A549 (cell line): ENCODE measurements at regions not wholly inside any gene's neighbourhood (a gene's known extent, or its start where the extent isn't known, plus 50 kb on each side); places are given as distances from the start of the nearest gene placed in this dataset.

Experiments used
- ATAC-seq, 2 experiments: fragments of 200-7000 bp in 1 of 2; fragments of >200 bp in 1 of 2; cut with Nextera tagmentation in 1 of 2; cut with Tn5 transposase in 1 of 2; 3 replicates each; pipeline versions ENCODE4 v1.8.0 to v1.9.1; 2018 to 2020; ENCODE audit warnings: mild to moderate bottlenecking in 1 of 2, moderate library complexity in 1 of 2
- CTCF ChIA-PET: fragments of 300-600 bp; sonication (Branson Sonifier 250); formaldehyde crosslinking; extraction: SDS; loops from one replicate; lab custom pipeline; 2021; ENCODE audit warnings: antibody characterized with exemption, inconsistent platforms; lab: Yijun Ruan, JAX
- POLR2A ChIA-PET: fragments of 350-600 bp; formaldehyde crosslinking; extraction: SDS; loops from one replicate; lab custom pipeline; 2021; ENCODE audit warnings: antibody characterized with exemption, inconsistent platforms; lab: Yijun Ruan, JAX
- DNase-seq, 2 experiments: peaks; one replicate each; pipeline versions ENCODE4 v3.0.0 to v3.0.0-alpha.2; 2011 to 2016; ENCODE audit warnings: low read depth in 1 of 2, low spot score in 1 of 2
- FAIRE-seq: peaks from 2 replicates; lab custom pipeline; 2011; peaks lifted over from hg19 to GRCh38; lab: Jason Lieb, UNC
- H3K27ac ChIP-seq, 2 experiments: fragments of >200 bp; sonication (Bioruptor Twin); formaldehyde crosslinking; 3 replicates each; pipeline ENCODE4 v1.5.1; 2016 to 2017
- H3K4me1 ChIP-seq: fragments of >200 bp; sonication (Bioruptor Twin); formaldehyde crosslinking; 3 replicates; pipeline ENCODE4 v1.6.1; 2016
- H3K4me2 ChIP-seq: fragments of >200 bp; sonication (Bioruptor Twin); formaldehyde crosslinking; 3 replicates; pipeline ENCODE4 v1.6.1; 2016
- H3K4me3 ChIP-seq: fragments of >200 bp; sonication (Bioruptor Twin); formaldehyde crosslinking; 3 replicates; pipeline ENCODE4 v1.5.1; 2016
- H3K9me3 ChIP-seq: fragments of >200 bp; sonication (Bioruptor Twin); formaldehyde crosslinking; 3 replicates; pipeline ENCODE4 v1.6.1; 2016
- BHLHE40 ChIP-seq: IDR thresholded peaks from 2 replicates; pipeline ENCODE4 v1.6.1; 2012; ENCODE audit warnings: low read depth, low read length, inconsistent platforms
- EHF ChIP-seq: fragments of 250-450 bp; sonication (Bioruptor Pico); IDR thresholded peaks from 2 replicates; pipeline ENCODE4 v1.5.0; 2020; ENCODE audit warnings: mild to moderate bottlenecking
- EHMT2 ChIP-seq: fragments of 200-600 bp; sonication (generic); IDR thresholded peaks from 2 replicates; pipeline ENCODE4 v1.6.1; 2016; ENCODE audit warnings: antibody characterized with exemption, low read depth, mild to moderate bottlenecking, moderate library complexity
- EP300 ChIP-seq, 2 experiments: fragments of >200 bp; sonication (Bioruptor Twin); formaldehyde crosslinking; IDR thresholded peaks; 2 replicates in 1 of 2; 3 replicates in 1 of 2; pipeline ENCODE4 v1.6.1; 2016 to 2017
- FOSB ChIP-seq: fragments of 250-450 bp; sonication (Bioruptor Pico); IDR thresholded peaks from 2 replicates; pipeline ENCODE4 v1.5.0; 2020; ENCODE audit warnings: mild to moderate bottlenecking, moderate library complexity
- HDAC2 ChIP-seq: fragments of 200-600 bp; sonication (generic); IDR thresholded peaks from 2 replicates; pipeline ENCODE4 v1.6.1; 2016
- HOXA7 ChIP-seq: fragments of 250-450 bp; sonication (Bioruptor Pico); IDR thresholded peaks from 2 replicates; pipeline ENCODE4 v1.5.0; 2020; ENCODE audit warnings: mild to moderate bottlenecking, moderate library complexity
- HOXB13 ChIP-seq: fragments of 250-450 bp; sonication (Bioruptor Pico); IDR thresholded peaks from 2 replicates; pipeline ENCODE4 v1.5.0; 2020; ENCODE audit warnings: low read depth, mild to moderate bottlenecking, moderate library complexity
- JUN ChIP-seq, 2 experiments: fragments of >200 bp; sonication (Bioruptor Twin); formaldehyde crosslinking; IDR thresholded peaks; 2 replicates in 1 of 2; 3 replicates in 1 of 2; pipeline ENCODE4 v1.6.1; 2016 to 2017
- KDM5A ChIP-seq: fragments of 200-600 bp; sonication (generic); IDR thresholded peaks from 2 replicates; pipeline ENCODE4 v1.6.1; 2016; ENCODE audit warnings: antibody characterized with exemption, mild to moderate bottlenecking
- MAFK ChIP-seq: fragments of 450-650 bp; IDR thresholded peaks from 2 replicates; pipeline ENCODE4 v1.6.1; 2014; ENCODE audit not compliant: partially characterized antibody
- MAZ ChIP-seq: fragments of 150-350 bp; IDR thresholded peaks from 2 replicates; pipeline ENCODE4 v1.6.1; 2014; ENCODE audit warnings: antibody characterized with exemption, low read depth, low read length, borderline replicate concordance
- NFE2L2 ChIP-seq: fragments of 150-350 bp; conservative IDR thresholded peaks from 2 replicates; pipeline ENCODE4 v1.6.1; 2014; ENCODE audit warnings: low read length
- NPAS2 ChIP-seq: fragments of 250-450 bp; sonication (Bioruptor Pico); IDR thresholded peaks from 2 replicates; pipeline ENCODE4 v1.8.0; 2022; ENCODE audit warnings: mild to moderate bottlenecking, moderate library complexity, borderline replicate concordance
- NR3C1 ChIP-seq: fragments of >200 bp; sonication (Bioruptor Twin); formaldehyde crosslinking; IDR thresholded peaks from 3 replicates; pipeline ENCODE4 v1.6.1; 2017
- PHF8 ChIP-seq: fragments of 200-600 bp; sonication (generic); IDR thresholded peaks from 2 replicates; pipeline ENCODE4 v1.6.1; 2016; ENCODE audit warnings: low read depth, mild to moderate bottlenecking, antibody characterized with exemption, moderate library complexity, borderline replicate concordance
- POLR2A ChIP-seq: IDR thresholded peaks from 2 replicates; pipeline ENCODE4 v1.6.1; 2012; ENCODE audit warnings: mild to moderate bottlenecking, low read length
- RAD21 ChIP-seq, 2 experiments: fragments of >200 bp in 1 of 2; sonication (Bioruptor Twin) in 1 of 2; formaldehyde crosslinking in 1 of 2; IDR thresholded peaks in 1 of 2; conservative IDR thresholded peaks in 1 of 2; 2 replicates in 1 of 2; 3 replicates in 1 of 2; pipeline ENCODE4 v1.6.1; 2012 to 2018; ENCODE audit warnings: inconsistent platforms in 1 of 2
- RCOR1 ChIP-seq: fragments of 150-350 bp; IDR thresholded peaks from 2 replicates; pipeline ENCODE4 v1.6.1; 2014; ENCODE audit warnings: antibody characterized with exemption, low read length, low read depth
- RNF2 ChIP-seq: fragments of 200-600 bp; sonication (generic); IDR thresholded peaks from 2 replicates; pipeline ENCODE4 v1.6.1; 2016; ENCODE audit warnings: low read depth, mild to moderate bottlenecking, antibody characterized with exemption, moderate library complexity, borderline replicate concordance
- SMC3 ChIP-seq: fragments of >200 bp; sonication (Bioruptor Twin); formaldehyde crosslinking; IDR thresholded peaks from 3 replicates; pipeline ENCODE4 v1.6.1; 2018; ENCODE audit warnings: inconsistent platforms
- TP53 ChIP-seq: fragments of 250-450 bp; sonication (Bioruptor Pico); IDR thresholded peaks from 2 replicates; pipeline ENCODE4 v1.5.0; 2021; ENCODE audit warnings: mild to moderate bottlenecking, moderate library complexity
- ZSCAN20 ChIP-seq: fragments of 250-450 bp; sonication (Bioruptor Pico); IDR thresholded peaks from 2 replicates; pipeline ENCODE4 v1.8.0; 2022; ENCODE audit warnings: mild to moderate bottlenecking, moderate library complexity
- WGBS: methylation state at CpG from one replicate; pipeline ENCODE4 v1.1.6; 2017; ENCODE audit errors: missing lambda C conversion rate; 5-methylcytosine and 5-hydroxymethylcytosine counted together
- TF ChIP-seq, protein P1 (sequence below): fragments of 450-650 bp; IDR thresholded peaks from 2 replicates; pipeline ENCODE4 v1.6.1; 2014; ENCODE audit warnings: antibody characterized with exemption
- TF ChIP-seq, protein P2 (sequence below): fragments of 250-450 bp; sonication (Bioruptor Pico); IDR thresholded peaks from 2 replicates; pipeline ENCODE4 v1.5.0; 2020; ENCODE audit warnings: low read depth, mild to moderate bottlenecking, moderate library complexity
- TF ChIP-seq, protein P3 (sequence below): IDR thresholded peaks from 2 replicates; pipeline ENCODE4 v1.6.1; 2012
- TF ChIP-seq, protein P4 (sequence below): fragments of >200 bp; sonication (Bioruptor Twin); formaldehyde crosslinking; IDR thresholded peaks from 3 replicates; pipeline ENCODE4 v1.6.1; 2016
- TF ChIP-seq, protein P5 (sequence below): IDR thresholded peaks from 2 replicates; pipeline ENCODE4 v1.6.1; 2012

DNA sequence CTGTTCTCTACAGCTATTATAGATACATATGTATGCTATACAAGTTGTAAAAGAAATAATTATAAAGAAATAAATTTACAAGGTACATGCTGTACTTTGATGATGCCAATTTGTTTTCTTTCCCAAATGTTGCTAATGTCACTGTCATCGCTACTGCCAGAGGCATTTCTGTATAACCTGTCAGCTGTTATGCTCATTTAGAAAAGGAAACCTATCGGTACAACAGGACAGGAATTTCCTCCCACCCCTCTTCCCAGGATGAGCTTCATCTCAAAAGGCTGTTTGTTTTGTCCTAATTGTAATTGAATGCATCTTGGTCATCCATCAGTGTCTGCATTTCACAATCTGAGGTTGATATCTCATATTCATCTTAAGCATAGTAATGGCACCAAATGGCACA lies 975.7 kb downstream of the TTLL7 start:
- TF ChIP-seq, protein P1, sequence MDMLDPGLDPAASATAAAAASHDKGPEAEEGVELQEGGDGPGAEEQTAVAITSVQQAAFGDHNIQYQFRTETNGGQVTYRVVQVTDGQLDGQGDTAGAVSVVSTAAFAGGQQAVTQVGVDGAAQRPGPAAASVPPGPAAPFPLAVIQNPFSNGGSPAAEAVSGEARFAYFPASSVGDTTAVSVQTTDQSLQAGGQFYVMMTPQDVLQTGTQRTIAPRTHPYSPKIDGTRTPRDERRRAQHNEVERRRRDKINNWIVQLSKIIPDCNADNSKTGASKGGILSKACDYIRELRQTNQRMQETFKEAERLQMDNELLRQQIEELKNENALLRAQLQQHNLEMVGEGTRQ = no peak
- TF ChIP-seq FOSB (CRISPR knock-in tag) = no peak
- TF ChIP-seq MAZ = no peak
- no peak for TF ChIP-seq KDM5A
- no peak for TF ChIP-seq MAFK
- TF ChIP-seq RCOR1 = no peak
- H3K4me1 ChIP-seq = no peaks in the 10 kb centered on the region
- no peak overlapping the region for H3K4me3 ChIP-seq
- FAIRE-seq = no peak
- H3K9me3 ChIP-seq = no peaks in the 10 kb centered on the region
- no peak for ATAC-seq
- ChIA-PET CTCF (no interaction called here), POLR2A (no interaction called here)
- DNase-seq = no peak
- H3K4me2 ChIP-seq = no peak overlapping the region
- 29% methylated on average over 2 of the region's 2 CpGs for WGBS
- H3K27ac ChIP-seq = no peak overlapping the region

DNA sequence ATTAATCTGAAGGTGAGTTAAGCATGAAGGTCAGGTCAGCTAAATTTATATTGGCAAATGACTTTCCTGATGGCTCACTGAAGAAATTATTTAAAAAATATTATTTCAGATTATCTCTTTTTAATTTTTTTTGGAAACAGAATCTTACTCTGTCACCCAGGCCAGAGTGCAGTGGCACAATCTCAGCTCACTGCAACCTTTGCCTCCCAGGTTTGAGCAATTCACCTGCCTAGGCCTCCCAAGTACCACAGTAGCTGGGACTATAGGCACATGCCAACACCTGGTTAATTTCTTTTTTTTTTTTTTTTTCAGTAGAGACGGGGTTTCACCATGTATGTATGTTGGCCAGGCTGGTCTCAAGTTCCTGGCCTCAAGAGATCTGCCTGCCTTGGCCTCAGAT lies 976.7 kb downstream of the TTLL7 start:
- TF ChIP-seq NPAS2 = no peak
- TF ChIP-seq POLR2A = no peak
- no peak for TF ChIP-seq EHF (CRISPR knock-in tag)
- TF ChIP-seq, protein P2, sequence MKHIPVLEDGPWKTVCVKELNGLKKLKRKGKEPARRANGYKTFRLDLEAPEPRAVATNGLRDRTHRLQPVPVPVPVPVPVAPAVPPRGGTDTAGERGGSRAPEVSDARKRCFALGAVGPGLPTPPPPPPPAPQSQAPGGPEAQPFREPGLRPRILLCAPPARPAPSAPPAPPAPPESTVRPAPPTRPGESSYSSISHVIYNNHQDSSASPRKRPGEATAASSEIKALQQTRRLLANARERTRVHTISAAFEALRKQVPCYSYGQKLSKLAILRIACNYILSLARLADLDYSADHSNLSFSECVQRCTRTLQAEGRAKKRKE (CRISPR knock-in tag) = no peak
- TF ChIP-seq, protein P3, sequence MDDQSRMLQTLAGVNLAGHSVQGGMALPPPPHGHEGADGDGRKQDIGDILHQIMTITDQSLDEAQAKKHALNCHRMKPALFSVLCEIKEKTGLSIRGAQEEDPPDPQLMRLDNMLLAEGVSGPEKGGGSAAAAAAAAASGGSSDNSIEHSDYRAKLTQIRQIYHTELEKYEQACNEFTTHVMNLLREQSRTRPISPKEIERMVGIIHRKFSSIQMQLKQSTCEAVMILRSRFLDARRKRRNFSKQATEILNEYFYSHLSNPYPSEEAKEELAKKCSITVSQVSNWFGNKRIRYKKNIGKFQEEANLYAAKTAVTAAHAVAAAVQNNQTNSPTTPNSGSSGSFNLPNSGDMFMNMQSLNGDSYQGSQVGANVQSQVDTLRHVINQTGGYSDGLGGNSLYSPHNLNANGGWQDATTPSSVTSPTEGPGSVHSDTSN = no peak
- TF ChIP-seq, protein P4, sequence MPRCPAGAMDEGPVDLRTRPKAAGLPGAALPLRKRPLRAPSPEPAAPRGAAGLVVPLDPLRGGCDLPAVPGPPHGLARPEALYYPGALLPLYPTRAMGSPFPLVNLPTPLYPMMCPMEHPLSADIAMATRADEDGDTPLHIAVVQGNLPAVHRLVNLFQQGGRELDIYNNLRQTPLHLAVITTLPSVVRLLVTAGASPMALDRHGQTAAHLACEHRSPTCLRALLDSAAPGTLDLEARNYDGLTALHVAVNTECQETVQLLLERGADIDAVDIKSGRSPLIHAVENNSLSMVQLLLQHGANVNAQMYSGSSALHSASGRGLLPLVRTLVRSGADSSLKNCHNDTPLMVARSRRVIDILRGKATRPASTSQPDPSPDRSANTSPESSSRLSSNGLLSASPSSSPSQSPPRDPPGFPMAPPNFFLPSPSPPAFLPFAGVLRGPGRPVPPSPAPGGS = no peak
- no peak for TF ChIP-seq HOXB13 (CRISPR knock-in tag)
- no peak for TF ChIP-seq HOXA7 (CRISPR knock-in tag)
- no peak for TF ChIP-seq EHMT2
- no peak for TF ChIP-seq PHF8
- TF ChIP-seq TP53 (CRISPR knock-in tag) = no peak
- TF ChIP-seq RNF2 = no peak
- no peak for TF ChIP-seq MAZ
- no peak for TF ChIP-seq RAD21 (conservative IDR thresholded peaks at IDR 0.05 in 1 of 2, IDR thresholded peaks at IDR 0.05 in 1 of 2)
- no peak for TF ChIP-seq HDAC2
- Histone ChIP-seq H3K9me3 (no peaks in the 10 kb centered on the region), H3K27ac (no peak overlapping the region), H3K4me3 (no peak overlapping the region), H3K4me2 (no peak overlapping the region), H3K4me1 (no peaks in the 10 kb centered on the region)
- no peak for DNase-seq
- ChIA-PET CTCF (no interaction called here), POLR2A (interaction anchor here (0.6 kb wide), 1 partner anchor 40 kb away, joined by 3 read pairs; no protein-coding TSS in a partner anchor)
- FAIRE-seq = no peak
- WGBS = 8% methylated on average over 1 of the region's 1 CpG
- no peak for ATAC-seq

DNA sequence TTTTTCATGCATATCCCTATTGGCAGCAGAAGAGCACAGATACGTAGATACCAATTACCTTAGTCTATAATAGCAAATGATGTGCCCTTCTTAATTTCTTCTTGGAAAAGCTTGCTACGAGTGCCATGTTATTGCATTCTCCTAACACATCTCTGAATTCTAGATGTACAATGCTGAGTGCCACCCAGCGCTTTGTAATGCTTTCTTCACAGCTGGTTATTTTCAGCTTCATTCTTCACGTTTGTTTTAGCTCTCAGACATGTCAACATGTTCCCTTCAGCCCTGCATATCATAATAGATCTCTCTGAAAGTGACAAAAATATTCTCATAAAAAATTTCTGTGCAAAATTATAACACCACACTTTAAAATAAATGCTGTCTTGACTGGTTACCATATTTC lies 981.2 kb downstream of the TTLL7 start:
- FAIRE-seq (no peak), DNase-seq (no peak), ATAC-seq (no peak)
- H3K4me3 ChIP-seq = no peak overlapping the region
- H3K27ac ChIP-seq = no peak overlapping the region
- H3K4me1 ChIP-seq = no peaks in the 10 kb centered on the region
- ChIA-PET POLR2A (no interaction called here), CTCF (no interaction called here)
- WGBS = 2% methylated on average over 4 of the region's 4 CpGs
- TF ChIP-seq SMC3 (no peak), NR3C1 (no peak), EP300 (IDR thresholded peaks at IDR 0.05) (no peak), ZSCAN20 (CRISPR knock-in tag) (no peak), FOSB (CRISPR knock-in tag) (no peak), PHF8 (no peak), TP53 (CRISPR knock-in tag) (no peak), BHLHE40 (no peak), NPAS2 (no peak), JUN (IDR thresholded peaks at IDR 0.05) (no peak), NFE2L2 (no peak)
- TF ChIP-seq, protein P5, sequence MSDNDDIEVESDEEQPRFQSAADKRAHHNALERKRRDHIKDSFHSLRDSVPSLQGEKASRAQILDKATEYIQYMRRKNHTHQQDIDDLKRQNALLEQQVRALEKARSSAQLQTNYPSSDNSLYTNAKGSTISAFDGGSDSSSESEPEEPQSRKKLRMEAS = no peak
- TF ChIP-seq, all 56 proteins: peak for 0
- Histone ChIP-seq H3K4me2 (no peak overlapping the region), H3K9me3 (no peaks in the 10 kb centered on the region)
